Muscle of leg (tissue), 3 donors: ENCODE measurements at regions not wholly inside any gene's neighbourhood (a gene's known extent, or its start where the extent isn't known, plus 50 kb on each side); places are given as distances from the start of the nearest gene placed in this dataset.
"Not testable (repeated sequence)": the region's sequence is repeated elsewhere in the genome, so short reads cannot be mapped to it uniquely, and the experiment has no call there.

ENCODE experiments used
- DNase-seq: peaks from one replicate; pipeline ENCODE4 v3.0.0; 2013
- H3K27ac ChIP-seq: one replicate; pipeline ENCODE4 v1.5.1; 2013; ENCODE audit warnings: mild to moderate bottlenecking, low read length, control low read depth
- H3K27me3 ChIP-seq: one replicate; pipeline ENCODE4 v1.6.1; 2013; ENCODE audit warnings: low read length; ENCODE audit not compliant: control insufficient read depth, insufficient read depth
- H3K36me3 ChIP-seq: one replicate; pipeline ENCODE4 v1.6.1; 2013; ENCODE audit warnings: low read length; ENCODE audit not compliant: control insufficient read depth, insufficient read depth
- H3K4me1 ChIP-seq: one replicate; pipeline ENCODE4 v1.6.1; 2013; ENCODE audit warnings: low read length; ENCODE audit not compliant: control insufficient read depth, insufficient read depth
- H3K4me3 ChIP-seq: one replicate; pipeline ENCODE4 v1.5.1; 2013; ENCODE audit warnings: low read length, control low read depth
- H3K9me3 ChIP-seq: replicated peaks from 2 replicates; pipeline ENCODE4 v1.6.1; 2013; ENCODE audit warnings: low read depth, low read length; ENCODE audit not compliant: control insufficient read depth
- WGBS: methylation state at CpG from one replicate; pipeline ENCODE4 v1.1.5; 2013; ENCODE audit warnings: missing lambda C conversion rate; ENCODE audit not compliant: insufficient coverage; 5-methylcytosine and 5-hydroxymethylcytosine counted together

DNA sequence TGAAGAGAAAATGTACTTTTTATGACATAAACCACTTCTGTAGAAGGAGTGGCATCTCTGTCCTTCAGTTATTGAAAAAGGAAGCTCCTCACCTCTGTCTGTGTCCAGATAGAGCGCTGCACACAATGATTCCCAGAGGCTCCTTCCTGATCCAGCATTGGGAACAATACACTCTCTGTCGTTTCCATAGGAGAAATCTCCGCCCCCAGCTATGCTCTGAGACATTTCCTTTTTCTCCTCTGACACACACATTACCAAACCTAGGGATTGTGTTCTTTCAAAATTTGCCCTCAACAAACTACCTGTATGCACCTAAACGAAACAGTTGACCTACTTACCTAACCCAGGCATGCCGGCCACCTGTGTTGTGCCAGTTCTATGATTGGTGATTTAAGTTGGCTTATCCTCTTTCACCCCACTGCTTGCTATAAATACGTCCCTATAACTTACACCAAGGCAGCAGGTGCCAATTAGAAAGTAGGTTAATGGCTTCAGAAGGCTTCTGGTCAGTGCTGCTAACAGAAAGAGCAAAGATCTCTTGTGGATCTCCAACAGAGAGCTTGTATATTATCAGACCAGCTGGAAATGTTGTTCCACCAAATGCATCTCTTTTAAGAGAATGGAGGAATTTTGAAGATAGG, 140.1 kb upstream of the JCAD start:
- WGBS: 80% methylated on average over 1 of the region's 6 CpGs
- H3K4me3 ChIP-seq: no peak overlapping the region

DNA sequence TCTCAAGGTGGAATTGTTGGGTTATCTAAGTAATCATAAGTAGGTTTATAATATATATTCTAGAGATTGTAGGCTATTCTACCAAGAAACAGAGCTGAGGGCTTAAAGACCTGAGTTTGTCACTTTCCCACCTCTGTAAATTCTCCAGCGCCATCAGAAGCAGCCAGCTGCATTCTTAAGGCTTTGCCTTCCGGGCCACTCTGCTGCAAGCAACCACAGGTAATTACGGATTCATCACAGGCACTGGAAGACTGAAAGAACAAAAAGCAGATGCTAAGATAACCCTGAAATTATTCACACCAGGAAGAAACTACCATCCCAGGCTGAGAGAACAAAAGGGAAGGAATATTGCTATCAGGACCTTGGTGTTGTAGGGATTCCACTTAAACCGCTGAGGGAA, 137.8 kb upstream of the JCAD start:
- Histone ChIP-seq H3K36me3 (no peaks in the 10 kb centered on the region), H3K27me3 (peaks cover 2% of the 10 kb centered on the region), H3K4me3 (no peak overlapping the region), H3K4me1 (peaks cover 3% of the 10 kb centered on the region), H3K27ac (no peak overlapping the region), H3K9me3 (no peaks in the 10 kb centered on the region)
- no CpG with 5 or more reads among the region's 4 CpGs for WGBS
- DNase-seq: no peak

More for the DNA sequence above, 140.1 kb upstream of the JCAD start:
- Histone ChIP-seq H3K4me1 (peaks cover 3% of the 10 kb centered on the region), H3K27ac (peak overlapping the region; percentile 16), H3K36me3 (no peaks in the 10 kb centered on the region), H3K9me3 (peaks cover 5% of the 10 kb centered on the region), H3K27me3 (peaks cover 2% of the 10 kb centered on the region)
- DNase-seq: no peak

DNA sequence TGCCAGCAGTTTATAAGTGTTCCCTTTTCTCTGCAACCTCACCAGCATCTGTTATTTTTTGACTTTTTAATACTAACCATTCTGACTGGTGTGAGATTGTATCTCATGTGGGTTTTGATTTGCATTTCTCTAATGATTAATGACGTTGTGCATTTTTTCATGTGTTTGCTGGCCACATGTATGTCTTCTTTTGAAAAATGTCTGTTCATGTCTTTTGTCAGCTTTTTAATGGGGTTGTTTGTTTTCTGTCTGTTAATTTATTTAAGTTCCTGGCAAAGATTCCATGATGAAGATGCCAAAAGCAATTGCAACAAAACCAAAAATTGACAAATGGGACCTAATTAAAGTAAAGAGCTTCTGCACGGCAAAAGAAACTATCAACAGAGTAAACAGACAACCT, 137.2 kb upstream of the JCAD start:
- H3K27me3 ChIP-seq, H3K36me3 ChIP-seq, H3K4me1 ChIP-seq, H3K27ac ChIP-seq, H3K4me3 ChIP-seq, DNase-seq, H3K9me3 ChIP-seq: not testable (repeated sequence)
- WGBS: 33% methylated on average over 1 of the region's 2 CpGs

DNA sequence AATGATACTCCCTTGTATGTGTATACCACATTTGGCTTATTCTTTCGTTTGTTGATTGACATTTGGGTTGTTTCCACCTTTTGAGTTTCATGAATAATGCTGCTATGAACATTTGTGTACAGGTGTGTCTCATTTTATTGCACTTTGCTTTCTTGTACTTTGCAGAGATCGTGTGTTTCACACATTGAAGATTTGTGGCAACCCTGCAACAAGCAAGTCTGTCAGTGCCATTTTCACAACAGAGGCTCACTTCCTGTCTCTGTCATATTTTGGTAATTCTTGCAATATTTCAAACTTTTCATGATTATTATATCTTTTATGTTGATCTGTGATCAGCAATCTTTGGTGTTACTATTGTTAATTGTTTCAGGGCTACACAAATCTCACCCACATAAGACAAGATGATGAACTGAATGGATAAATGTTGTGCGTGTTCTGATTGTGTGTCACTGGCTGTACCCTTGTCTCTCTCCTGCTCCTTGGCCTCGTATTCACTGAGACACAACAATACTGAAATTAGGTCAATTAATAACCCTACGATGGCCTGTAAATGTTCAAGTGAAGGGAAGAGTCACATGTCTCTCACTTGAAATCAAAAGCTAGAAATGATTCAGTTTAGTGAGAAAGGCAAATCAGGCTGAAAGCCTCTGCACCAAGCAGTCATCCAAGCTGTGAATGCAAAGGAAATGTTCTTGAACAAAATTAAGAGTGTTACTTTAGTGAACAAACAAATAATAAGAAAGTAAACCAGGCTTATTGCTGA, 133.6 kb upstream of the JCAD start:
- no peaks in the 10 kb centered on the region for H3K36me3 ChIP-seq
- peaks cover 2% of the 10 kb centered on the region for H3K27me3 ChIP-seq
- no peak for DNase-seq
- 83% methylated on average over 1 of the region's 5 CpGs for WGBS
- no peak overlapping the region for H3K4me3 ChIP-seq
- no peaks in the 10 kb centered on the region for H3K9me3 ChIP-seq
- no peaks in the 10 kb centered on the region for H3K4me1 ChIP-seq
- no peak overlapping the region for H3K27ac ChIP-seq

DNA sequence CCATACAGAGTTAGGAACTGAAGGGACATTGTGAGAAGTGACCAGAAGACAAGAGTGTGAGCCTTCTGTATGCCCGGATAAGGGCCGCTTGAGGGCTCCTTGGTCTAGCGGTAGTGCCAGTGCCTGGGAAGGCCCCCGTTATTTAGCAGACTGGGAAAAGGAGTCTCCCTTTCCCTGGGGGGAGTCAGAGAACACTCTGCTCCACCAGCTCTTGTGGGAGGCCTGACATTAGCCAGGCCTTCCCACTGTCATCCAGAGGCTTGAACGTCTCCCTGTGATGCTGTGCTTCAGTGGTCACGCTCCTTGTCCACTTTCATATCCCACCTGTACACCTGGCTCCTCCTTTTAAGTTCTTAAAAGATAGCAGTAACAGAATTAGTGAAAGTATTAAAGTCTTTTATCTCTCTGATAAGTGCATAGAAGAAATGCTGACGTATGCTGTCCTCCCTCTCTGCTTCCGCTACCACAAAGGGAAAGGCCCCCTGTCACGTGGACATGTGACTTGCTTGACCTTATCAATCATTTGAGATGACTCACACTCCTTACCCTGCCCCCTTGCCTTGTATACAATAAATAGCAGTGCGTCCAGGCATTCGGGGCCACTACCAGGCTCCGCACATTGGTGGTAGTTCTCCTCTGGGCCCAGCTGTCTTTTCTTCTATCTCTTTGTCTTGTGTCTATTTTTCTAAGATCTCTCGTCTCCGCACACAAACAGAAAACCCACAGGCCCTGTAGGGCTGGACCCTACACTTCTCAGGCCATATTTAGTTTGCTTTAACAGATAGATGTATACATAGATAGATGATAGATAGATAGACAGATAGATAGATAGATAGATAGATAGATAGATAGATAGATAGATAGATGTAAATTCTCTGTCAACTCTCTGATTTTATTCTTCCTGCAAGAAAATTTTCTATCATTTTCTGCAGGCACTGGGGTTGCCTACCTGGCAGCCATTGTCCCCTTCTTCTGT, 131.5 kb upstream of the JCAD start:
- 76% methylated on average over 7 of the region's 14 CpGs for whole genome bisulfite sequencing

DNA sequence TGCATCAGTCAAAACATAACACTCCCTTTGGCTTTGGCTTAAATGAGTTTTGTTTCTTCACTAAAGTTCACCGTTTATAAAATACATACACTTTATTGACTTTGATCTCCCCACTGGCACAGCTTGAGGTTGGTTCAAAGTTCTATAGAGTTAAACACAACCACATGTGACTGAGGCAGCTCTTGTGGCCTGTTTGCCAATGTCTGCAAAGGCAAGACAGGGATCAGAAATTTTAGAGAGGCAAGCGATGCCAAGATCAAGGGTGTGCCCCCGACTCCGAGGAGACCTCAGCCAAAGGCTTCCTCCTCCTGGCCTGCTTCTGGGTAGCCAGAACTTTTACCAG, 129.8 kb upstream of the JCAD start:
- Histone ChIP-seq H3K27ac (no peak overlapping the region), H3K36me3 (no peaks in the 10 kb centered on the region), H3K9me3 (no peaks in the 10 kb centered on the region), H3K27me3 (no peaks in the 10 kb centered on the region), H3K4me3 (no peak overlapping the region), H3K4me1 (peaks cover 7% of the 10 kb centered on the region)
- no peak for DNase-seq
- 83% methylated on average over 3 of the region's 4 CpGs for WGBS

More for the DNA sequence above, 131.5 kb upstream of the JCAD start:
- H3K4me3 ChIP-seq: no peak overlapping the region
- H3K36me3 ChIP-seq: no peaks in the 10 kb centered on the region
- H3K4me1 ChIP-seq: peaks cover 3% of the 10 kb centered on the region
- no peak overlapping the region for H3K27ac ChIP-seq
- H3K27me3 ChIP-seq: no peaks in the 10 kb centered on the region
- no peaks in the 10 kb centered on the region for H3K9me3 ChIP-seq
- no peak for DNase-seq

DNA sequence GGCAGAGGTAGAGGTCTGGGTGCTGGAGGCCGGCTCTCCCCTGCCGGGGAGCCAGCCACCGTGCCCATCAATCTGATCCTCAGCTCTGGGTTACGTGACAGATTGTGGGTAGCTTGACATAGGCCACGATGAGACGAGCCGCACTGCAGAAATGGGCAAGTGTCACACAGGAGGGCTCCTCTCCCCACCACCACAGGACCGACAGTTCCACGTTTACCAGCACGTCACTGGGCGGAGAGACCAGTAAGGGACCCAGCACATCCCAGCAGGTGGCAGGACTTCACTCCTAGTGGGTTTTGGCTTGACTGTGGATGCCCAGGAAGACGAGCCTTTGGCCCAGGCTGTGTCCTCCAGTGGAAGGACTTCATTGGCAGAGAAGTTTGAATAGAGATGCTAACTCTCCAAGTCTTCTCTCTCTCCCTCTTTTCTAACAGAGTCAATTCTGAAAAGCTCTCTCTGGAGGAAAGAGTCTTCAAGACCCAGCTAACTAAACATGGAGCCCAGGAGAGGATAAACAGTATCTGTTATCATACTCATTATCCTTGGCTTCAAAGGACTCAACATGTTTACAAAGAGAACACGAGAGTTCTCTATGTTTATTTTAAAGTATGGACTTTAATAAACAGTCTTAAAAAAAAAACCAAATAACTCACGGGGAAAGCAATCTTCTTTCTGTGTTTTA, 129.3 kb upstream of the JCAD start:
- 88% methylated on average over 9 of the region's 14 CpGs for WGBS
- H3K27me3 ChIP-seq: no peaks in the 10 kb centered on the region
- no peak for DNase-seq

DNA sequence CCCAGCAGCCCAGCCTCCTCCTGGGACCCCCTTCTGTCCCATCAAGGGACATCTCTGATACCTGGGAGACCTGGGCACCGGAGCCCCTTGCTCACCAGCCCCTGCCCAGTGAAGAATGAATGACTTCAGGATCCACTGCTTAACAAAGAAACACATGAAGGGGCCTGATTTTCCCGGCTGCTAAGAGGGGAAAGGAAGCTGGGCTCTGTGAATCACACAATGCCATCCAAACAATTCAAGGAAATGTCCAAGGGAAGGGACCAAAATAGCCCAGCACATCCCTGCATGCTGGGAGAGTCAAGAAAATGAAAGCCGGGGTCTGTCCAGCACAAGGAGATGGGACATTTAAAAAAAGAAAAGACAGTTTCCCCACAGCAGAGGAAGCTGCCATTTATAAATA, 128.7 kb upstream of the JCAD start:
- peaks cover 9% of the 10 kb centered on the region for H3K4me1 ChIP-seq
- DNase-seq: peak; percentile 63
- H3K36me3 ChIP-seq: no peaks in the 10 kb centered on the region
- peak overlapping the region; percentile 87 for H3K27ac ChIP-seq
- H3K9me3 ChIP-seq: no peaks in the 10 kb centered on the region
- 67% methylated on average over 1 of the region's 3 CpGs for WGBS
- no peak overlapping the region for H3K4me3 ChIP-seq
- H3K27me3 ChIP-seq: no peaks in the 10 kb centered on the region

More for the DNA sequence above, 129.3 kb upstream of the JCAD start:
- no peak overlapping the region for H3K4me3 ChIP-seq
- H3K9me3 ChIP-seq: no peaks in the 10 kb centered on the region
- no peaks in the 10 kb centered on the region for H3K36me3 ChIP-seq
- peaks cover 7% of the 10 kb centered on the region for H3K4me1 ChIP-seq
- H3K27ac ChIP-seq: peak overlapping the region; percentile 87

DNA sequence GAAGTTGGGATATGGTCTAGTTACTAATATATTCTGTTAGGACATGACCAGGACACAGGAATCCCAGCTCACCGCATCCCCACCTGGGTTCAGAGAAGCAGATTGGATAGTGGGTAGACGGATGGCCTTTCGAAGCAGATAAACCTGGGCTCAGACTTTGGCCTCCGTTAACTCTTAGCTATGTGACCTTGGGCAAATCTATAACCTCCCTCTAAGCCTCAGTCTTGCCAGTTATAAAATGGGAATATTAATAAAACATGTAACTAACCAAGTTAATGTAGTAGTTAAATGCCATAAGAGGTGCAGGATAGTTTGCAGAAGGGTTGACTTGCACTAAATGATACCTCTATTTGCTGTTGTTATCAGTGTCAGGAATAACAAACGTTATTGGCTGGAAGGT, 127.6 kb upstream of the JCAD start:
- peaks cover 20% of the 10 kb centered on the region for H3K4me1 ChIP-seq
- WGBS: no CpG with 5 or more reads among the region's 5 CpGs
- H3K36me3 ChIP-seq: no peaks in the 10 kb centered on the region
- DNase-seq: no peak
- peak overlapping the region; percentile 87 for H3K27ac ChIP-seq
- peaks cover 2% of the 10 kb centered on the region for H3K27me3 ChIP-seq
- H3K9me3 ChIP-seq: no peaks in the 10 kb centered on the region
- peak overlapping the region; percentile 13 for H3K4me3 ChIP-seq
